H4 (cell line): ENCODE measurements at regions not wholly inside any gene's neighbourhood (a gene's known extent, or its start where the extent isn't known, plus 50 kb on each side); places are given as distances from the start of the nearest gene placed in this dataset.
"Not testable (repeated sequence)": the region's sequence is repeated elsewhere in the genome, so short reads cannot be mapped to it uniquely, and the experiment has no call there.

Experiments used
- DNase-seq: peaks from one replicate; pipeline ENCODE4 v3.0.0-alpha.2; 2015; ENCODE audit warnings: low spot score

GRCh38 chr10:11667756-11668155 is 56.3 kb upstream of the USP6NL start:
- DNase-seq = no peak

GRCh38 chr10:11663763-11664555 is 52.5 kb upstream of the USP6NL start:
- DNase-seq = no peak

- DNase-seq = not testable (repeated sequence)
Measured at GRCh38 chr10:11663126-11663515, 51.7 kb upstream of the USP6NL start.

- DNase-seq = no peak
Measured at GRCh38 chr10:11661441-11661840, 50.0 kb upstream of the USP6NL start.
